GM12878 (cell line): ENCODE measurements at regions not wholly inside any gene's neighbourhood (a gene's known extent, or its start where the extent isn't known, plus 50 kb on each side); places are given as distances from the start of the nearest gene placed in this dataset.

Source experiments
- LARP7 ChIP-seq: fragments of 450-650 bp; IDR thresholded peaks from 2 replicates; pipeline ENCODE4 v1.6.1; 2017; ENCODE audit warnings: mild to moderate bottlenecking
- MXI1 ChIP-seq: fragments of 150-350 bp; IDR thresholded peaks from 2 replicates; pipeline ENCODE4 v1.6.1; 2011; ENCODE audit warnings: low read depth, mild to moderate bottlenecking, inconsistent platforms, low read length, improper control_type of control experiment
- RAD51 ChIP-seq: fragments of 450-650 bp; IDR thresholded peaks from 2 replicates; pipeline ENCODE4 v1.6.1; 2016; ENCODE audit warnings: moderate library complexity, mild to moderate bottlenecking, inconsistent platforms
- ZBTB4 ChIP-seq: fragments of 450-650 bp; formaldehyde crosslinking; IDR thresholded peaks from 2 replicates; pipeline ENCODE4 v1.4.0; 2022; ENCODE audit warnings: mild to moderate bottlenecking, moderate library complexity
- ZNF384 ChIP-seq: IDR thresholded peaks from 2 replicates; pipeline ENCODE4 v1.6.1; 2012; ENCODE audit warnings: low read depth, mild to moderate bottlenecking, low read length, improper control_type of control experiment, borderline replicate concordance
- ZZZ3 ChIP-seq: IDR thresholded peaks from 2 replicates; pipeline ENCODE4 v1.6.1; 2011; ENCODE audit warnings: low read depth; ENCODE audit not compliant: control insufficient read depth, insufficient read length
- TF ChIP-seq, protein P1 (sequence below): fragments of 450-650 bp; IDR thresholded peaks from 2 replicates; pipeline ENCODE4 v1.6.1; 2018; ENCODE audit warnings: borderline replicate concordance, mild to moderate bottlenecking; ENCODE audit not compliant: partially characterized antibody

- no peak for TF ChIP-seq ZBTB4 (CRISPR knock-in tag)
- no peak for TF ChIP-seq RAD51
- TF ChIP-seq, protein P1, sequence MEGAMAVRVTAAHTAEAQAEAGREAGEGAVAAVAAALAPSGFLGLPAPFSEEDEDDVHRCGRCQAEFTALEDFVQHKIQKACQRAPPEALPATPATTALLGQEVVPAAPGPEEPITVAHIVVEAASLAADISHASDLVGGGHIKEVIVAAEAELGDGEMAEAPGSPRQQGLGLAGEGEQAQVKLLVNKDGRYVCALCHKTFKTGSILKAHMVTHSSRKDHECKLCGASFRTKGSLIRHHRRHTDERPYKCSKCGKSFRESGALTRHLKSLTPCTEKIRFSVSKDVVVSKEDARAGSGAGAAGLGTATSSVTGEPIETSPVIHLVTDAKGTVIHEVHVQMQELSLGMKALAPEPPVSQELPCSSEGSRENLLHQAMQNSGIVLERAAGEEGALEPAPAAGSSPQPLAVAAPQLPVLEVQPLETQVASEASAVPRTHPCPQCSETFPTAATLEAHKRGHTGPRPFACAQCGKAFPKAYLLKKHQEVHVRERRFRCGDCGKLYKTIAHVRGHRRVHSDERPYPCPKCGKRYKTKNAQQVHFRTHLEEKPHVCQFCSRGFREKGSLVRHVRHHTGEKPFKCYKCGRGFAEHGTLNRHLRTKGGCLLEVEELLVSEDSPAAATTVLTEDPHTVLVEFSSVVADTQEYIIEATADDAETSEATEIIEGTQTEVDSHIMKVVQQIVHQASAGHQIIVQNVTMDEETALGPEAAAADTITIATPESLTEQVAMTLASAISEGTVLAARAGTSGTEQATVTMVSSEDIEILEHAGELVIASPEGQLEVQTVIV = no peak
- TF ChIP-seq ZNF384 = no peak
- TF ChIP-seq ZZZ3 = no peak
- no peak for TF ChIP-seq MXI1
- TF ChIP-seq LARP7 = no peak
These were observed 106.3 kb upstream of the TMLHE start (continued) for GRCh38 chrX:155718972-155719586.
